Psoas muscle (tissue), 7 donors: ENCODE measurements at regions not wholly inside any gene's neighbourhood (a gene's known extent, or its start where the extent isn't known, plus 50 kb on each side); places are given as distances from the start of the nearest gene placed in this dataset.

Source experiments
- ATAC-seq, 4 donors: fragments of 200-7000 bp; cut with Tn5 transposase; one replicate each; pipeline ENCODE4 v1.9.1; 2020; ENCODE audit warnings: moderate library complexity in 3 of 4, mild to moderate bottlenecking in 2 of 4
- DNase-seq, 2 donors: peaks; one replicate each; pipeline ENCODE4 v3.0.0-alpha.2; 2020
- H3K27ac ChIP-seq: fragments of 200-600 bp; one replicate; pipeline ENCODE4 v1.8.0; 2022
- H3K27me3 ChIP-seq, 3 donors: fragments of 200-600 bp in 1 of 3; one replicate each; pipeline versions ENCODE4 v1.6.1 to v1.8.0; 2013 to 2022; ENCODE audit warnings: low read length in 2 of 3, mild to moderate bottlenecking in 2 of 3, moderate library complexity in 1 of 3; ENCODE audit not compliant: insufficient read depth in 3 of 3
- H3K36me3 ChIP-seq, 2 donors: fragments of 200-600 bp in 1 of 2; one replicate each; pipeline versions ENCODE4 v1.6.1 to v1.8.0; 2013 to 2022; ENCODE audit warnings: low read depth in 1 of 2, mild to moderate bottlenecking in 1 of 2, moderate library complexity in 1 of 2; ENCODE audit not compliant: insufficient read depth in 1 of 2
- H3K4me1 ChIP-seq: fragments of 200-600 bp; one replicate; pipeline ENCODE4 v1.8.0; 2022
- H3K4me3 ChIP-seq: fragments of 200-600 bp; one replicate; pipeline ENCODE4 v1.8.0; 2022; ENCODE audit warnings: mild to moderate bottlenecking
- H3K9me3 ChIP-seq: fragments of 200-600 bp; one replicate; pipeline ENCODE4 v1.8.0; 2022
- CTCF ChIP-seq: fragments of 200-600 bp; IDR thresholded peaks from one replicate; pipeline ENCODE4 v1.8.0; 2022; ENCODE audit warnings: antibody characterized with exemption
- WGBS, 3 donors: extraction: QIAGEN DNeasy Blood & Tissue Kit; methylation state at CpG; one replicate each; pipeline versions ENCODE4 v1.1.6 to v1.1.7; 2013; 5-methylcytosine and 5-hydroxymethylcytosine counted together
- intact Hi-C, 2 donors: fragments of 100-400 bp; cut with DNase I; formaldehyde crosslinking; loops; one replicate each; pipeline versions ENCODE4 v1.11.0 to v1.14.2; 2022
- donor health status: healthy with polysubstance abuse.
- donor health status: DM: no; HTN: no; CAD: no; lungs with moderate emphysema.
- donor health status: Bipolar disorder and iron deficiency.
- donor health status: healthy.
- donor health status: DM: yes; HTN: yes; CAD: no.
- donor health status: DM: no; HTN: no; CAD: no.
- donor health status: DM: yes; HTN: yes; CAD: no.

GRCh38 chr3:76479161-76479650, 560.7 kb upstream of the ROBO2 start:
- intact Hi-C loops, result no loop called here
- WGBS, 3 donors, result 54 to 67% (median 56%) methylated on average over 1 of the region's 1 CpG
- H3K9me3 ChIP-seq, result no peaks in the 10 kb centered on the region
- no peak overlapping the region for H3K27ac ChIP-seq
- H3K27me3 ChIP-seq, result no peaks in the 10 kb centered on the region
- TF ChIP-seq CTCF, result no peak
- H3K4me3 ChIP-seq, result no peak overlapping the region
- DNase-seq (no peak), ATAC-seq (no peak)
- no peaks in the 10 kb centered on the region for H3K4me1 ChIP-seq
- no peaks in the 10 kb centered on the region for H3K36me3 ChIP-seq

- H3K36me3 ChIP-seq, result no peaks in the 10 kb centered on the region
- no peak overlapping the region for H3K27ac ChIP-seq
- peaks cover 2% of the 10 kb centered on the region for H3K9me3 ChIP-seq
- no peaks in the 10 kb centered on the region for H3K27me3 ChIP-seq
- intact Hi-C loops, result no loop called here
- TF ChIP-seq CTCF, result no peak
- no peak overlapping the region for H3K4me3 ChIP-seq
- WGBS, 3 donors, result 83 to 87% (median 85%) methylated on average over 4 of the region's 4 CpGs
- no peak for DNase-seq
- H3K4me1 ChIP-seq, result no peaks in the 10 kb centered on the region
- ATAC-seq, result no peak
Observed at GRCh38 chr3:76482510-76482909, 557.4 kb upstream of the ROBO2 start.

- ATAC-seq, result no peak
- intact Hi-C loops, result no loop called here
- no peaks in the 10 kb centered on the region for H3K27me3 ChIP-seq
- H3K4me1 ChIP-seq, result no peaks in the 10 kb centered on the region
- no peaks in the 10 kb centered on the region for H3K36me3 ChIP-seq
- no peak for TF ChIP-seq CTCF
- WGBS, 3 donors, result 87 to 90% (median 88%) methylated on average over 3 of the region's 3 CpGs
- no peak for DNase-seq
- no peak overlapping the region for H3K27ac ChIP-seq
- H3K9me3 ChIP-seq, result peaks cover 3% of the 10 kb centered on the region
- no peak overlapping the region for H3K4me3 ChIP-seq
Observed at GRCh38 chr3:76487446-76487845, 552.5 kb upstream of the ROBO2 start.

- H3K9me3 ChIP-seq, result peaks cover 6% of the 10 kb centered on the region
- H3K27me3 ChIP-seq, result no peaks in the 10 kb centered on the region
- ATAC-seq (no peak), DNase-seq (no peak)
- H3K4me1 ChIP-seq, result no peaks in the 10 kb centered on the region
- intact Hi-C loops, result no loop called here
- no peak overlapping the region for H3K4me3 ChIP-seq
- 82 to 84% (median 82%) methylated on average over 3 of the region's 3 CpGs for WGBS, 3 donors
- TF ChIP-seq CTCF, result no peak
- no peaks in the 10 kb centered on the region for H3K36me3 ChIP-seq
- H3K27ac ChIP-seq, result no peak overlapping the region
Observed at GRCh38 chr3:76490064-76490463, 549.8 kb upstream of the ROBO2 start.

GRCh38 chr3:76495216-76495615, 544.7 kb upstream of the ROBO2 start:
- H3K27ac ChIP-seq, result no peak overlapping the region
- DNase-seq (no peak), ATAC-seq (no peak)
- H3K9me3 ChIP-seq, result peaks cover 3% of the 10 kb centered on the region
- H3K4me1 ChIP-seq, result no peaks in the 10 kb centered on the region
- WGBS, 3 donors, result 91 to 92% (median 92%) methylated on average over 2 of the region's 2 CpGs
- H3K4me3 ChIP-seq, result no peak overlapping the region
- TF ChIP-seq CTCF, result no peak
- H3K27me3 ChIP-seq, result no peaks in the 10 kb centered on the region
- intact Hi-C loops, result no loop called here
- H3K36me3 ChIP-seq, result no peaks in the 10 kb centered on the region
